Hematopoietic multipotent progenitor cell treated with erythropoietin and hydrocortisone succinate and interleukin-3 and kit ligand, for 17 days (in vitro differentiated cells): ENCODE measurements at regions not wholly inside any gene's neighbourhood (a gene's known extent, or its start where the extent isn't known, plus 50 kb on each side); places are given as distances from the start of the nearest gene placed in this dataset.

ENCODE experiments used
- DNase-seq: peaks from one replicate; pipeline ENCODE4 v3.0.0-alpha.2; 2015; ENCODE audit warnings: low spot score

- no peak for DNase-seq
Measured at GRCh38 chr4:157961229-157961990, 211.4 kb downstream of the GASK1B start.

- no peak for DNase-seq
Measured at GRCh38 chr4:157957905-157958304, 214.9 kb downstream of the GASK1B start.

- no peak for DNase-seq
Measured at GRCh38 chr4:157942017-157942416, 230.8 kb downstream of the GASK1B start.

- DNase-seq, result no peak
Measured at GRCh38 chr4:157934151-157934550, 238.7 kb downstream of the GASK1B start.

- DNase-seq, result no peak
Measured at GRCh38 chr4:157932936-157933335, 239.9 kb downstream of the GASK1B start.

- DNase-seq, result no peak
Measured at GRCh38 chr4:157929486-157929885, 243.3 kb downstream of the GASK1B start.

GRCh38 chr4:157918036-157918832 lies 254.6 kb downstream of the GASK1B start:
- DNase-seq, result no peak

GRCh38 chr4:157912212-157912611 lies 260.6 kb downstream of the GASK1B start:
- no peak for DNase-seq

- DNase-seq, result no peak
Measured at GRCh38 chr4:157911662-157912061, 261.2 kb downstream of the GASK1B start.

GRCh38 chr4:157908691-157909090 lies 264.1 kb downstream of the GASK1B start:
- DNase-seq, result no peak

- DNase-seq, result no peak
Measured at GRCh38 chr4:157908031-157908430, 264.8 kb downstream of the GASK1B start.

- no peak for DNase-seq
Measured at GRCh38 chr4:157907226-157907946, 265.4 kb downstream of the GASK1B start.

GRCh38 chr4:157898836-157899605 lies 273.8 kb downstream of the GASK1B start:
- DNase-seq, result no peak

- no peak for DNase-seq
Measured at GRCh38 chr4:157897855-157898370, 274.9 kb downstream of the GASK1B start.

- no peak for DNase-seq
Measured at GRCh38 chr4:157896726-157897125, 276.1 kb downstream of the GASK1B start.

- no peak for DNase-seq
Measured at GRCh38 chr4:157895205-157895604, 277.6 kb downstream of the GASK1B start.

GRCh38 chr4:157889788-157890187 lies 283.0 kb downstream of the GASK1B start:
- no peak for DNase-seq

GRCh38 chr4:157888281-157888680 lies 284.5 kb downstream of the GASK1B start:
- no peak for DNase-seq

- DNase-seq, result no peak
Measured at GRCh38 chr4:157887316-157887715, 285.5 kb downstream of the GASK1B start.

- no peak for DNase-seq
Measured at GRCh38 chr4:157886645-157887044, 286.2 kb downstream of the GASK1B start.

- no peak for DNase-seq
Measured at GRCh38 chr4:157885811-157886210, 287.0 kb downstream of the GASK1B start.

GRCh38 chr4:157882901-157883300 lies 289.9 kb downstream of the GASK1B start:
- no peak for DNase-seq
